GM19238 (cell line): ENCODE measurements at regions not wholly inside any gene's neighbourhood (a gene's known extent, or its start where the extent isn't known, plus 50 kb on each side); places are given as distances from the start of the nearest gene placed in this dataset.
"Not testable (repeated sequence)": the region's sequence is repeated elsewhere in the genome, so short reads cannot be mapped to it uniquely, and the experiment has no call there.

Experiments
- DNase-seq: peaks from one replicate; pipeline ENCODE4 v3.0.0; 2011; ENCODE audit warnings: low spot score; ENCODE audit not compliant: insufficient read length

- no peak for DNase-seq
These were observed 79.9 kb upstream of the ATP1A1 start for GRCh38 chr1:116292929-116293725.

DNA sequence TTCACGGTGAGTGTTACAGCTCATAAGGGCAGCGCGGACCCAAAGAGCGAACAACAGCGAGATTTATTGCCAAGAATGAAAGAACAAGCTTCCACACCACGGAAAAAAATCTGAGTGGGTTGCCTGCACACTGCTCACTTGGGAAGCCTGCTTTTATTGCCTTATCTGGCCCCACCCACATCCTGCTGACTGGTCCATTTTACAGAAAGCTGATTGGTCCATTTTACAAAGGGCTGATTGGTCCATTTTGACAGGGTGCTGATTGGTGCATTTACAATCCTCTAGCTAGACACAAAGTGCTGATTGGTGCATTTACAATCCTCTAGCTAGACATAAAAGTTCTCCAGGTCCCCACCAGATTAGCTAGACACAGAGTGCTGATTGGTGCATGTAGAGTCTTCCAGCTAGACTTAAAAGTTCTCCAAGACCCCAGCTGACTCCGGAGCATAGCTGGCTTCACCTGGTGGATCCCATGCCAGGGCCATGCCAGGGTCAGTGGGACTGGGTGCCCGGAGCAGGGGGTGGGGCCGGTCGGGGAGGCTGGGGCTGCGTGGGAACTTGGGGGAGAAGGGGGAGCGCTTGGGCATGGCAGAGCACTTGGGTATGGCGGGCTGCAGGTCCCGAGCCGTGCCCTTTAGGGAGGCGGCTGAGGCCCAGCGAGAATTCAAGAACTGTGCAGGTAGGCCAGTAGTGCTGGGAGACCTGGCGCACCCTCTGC, 75.4 kb upstream of the ATP1A1 start:
- DNase-seq: no peak

DNA sequence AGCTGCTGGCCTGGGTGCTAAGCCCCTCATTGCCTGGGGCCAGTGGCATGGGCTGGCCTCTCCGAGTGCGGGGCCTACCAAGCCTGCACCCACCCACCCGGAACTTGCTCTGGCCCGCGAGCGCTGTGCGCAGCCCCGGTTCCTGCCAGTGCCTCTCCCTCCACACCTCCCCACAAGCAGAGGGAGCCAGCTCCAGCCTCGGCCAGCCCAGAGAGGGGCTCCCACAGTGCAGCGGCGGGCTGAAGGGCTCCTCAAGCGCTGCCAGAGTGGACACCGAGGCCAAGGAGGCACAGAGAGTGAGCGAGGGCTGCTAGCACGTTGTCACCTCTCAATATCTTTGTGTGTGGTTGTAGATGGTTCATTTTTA, 74.8 kb upstream of the ATP1A1 start:
- DNase-seq: not testable (repeated sequence)

DNA sequence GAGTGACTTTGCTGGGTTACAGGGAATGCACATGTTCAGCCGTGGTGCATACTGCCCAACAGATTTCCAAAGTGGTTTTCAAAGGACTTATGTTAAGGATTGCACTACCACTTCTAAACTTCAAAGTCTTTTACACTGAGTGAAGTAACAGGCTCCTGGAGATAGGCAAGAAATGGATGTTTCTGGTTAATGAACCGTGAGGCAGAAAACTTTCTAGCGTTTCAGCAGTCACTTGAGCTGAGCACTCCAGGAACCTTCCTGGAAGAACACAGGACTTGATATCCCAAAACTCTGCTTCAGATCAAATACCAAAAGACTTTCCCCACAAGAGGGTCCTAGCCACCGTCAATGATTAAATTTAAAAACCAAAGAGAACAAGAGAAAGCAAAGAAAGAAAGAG, 74.3 kb upstream of the ATP1A1 start:
- DNase-seq: no peak

DNA sequence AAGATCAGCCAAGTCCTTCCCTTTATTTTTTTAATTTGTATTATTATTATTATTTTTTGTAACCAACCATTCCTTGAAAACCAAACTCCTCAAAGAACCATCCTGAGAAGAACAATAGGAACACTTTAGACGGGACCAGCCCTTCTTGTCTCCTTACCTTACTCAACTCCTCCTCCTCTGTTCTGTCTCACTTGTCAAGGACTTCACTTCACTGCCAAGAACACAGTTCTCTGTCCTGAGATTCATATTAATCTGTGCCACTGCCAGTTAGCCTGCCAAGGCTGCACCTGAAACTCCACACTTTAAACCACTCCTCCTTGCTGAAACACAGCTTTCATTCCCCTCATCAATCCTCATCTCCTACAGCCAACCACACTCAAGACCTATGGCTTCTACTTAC, 73.8 kb upstream of the ATP1A1 start:
- no peak for DNase-seq

DNA sequence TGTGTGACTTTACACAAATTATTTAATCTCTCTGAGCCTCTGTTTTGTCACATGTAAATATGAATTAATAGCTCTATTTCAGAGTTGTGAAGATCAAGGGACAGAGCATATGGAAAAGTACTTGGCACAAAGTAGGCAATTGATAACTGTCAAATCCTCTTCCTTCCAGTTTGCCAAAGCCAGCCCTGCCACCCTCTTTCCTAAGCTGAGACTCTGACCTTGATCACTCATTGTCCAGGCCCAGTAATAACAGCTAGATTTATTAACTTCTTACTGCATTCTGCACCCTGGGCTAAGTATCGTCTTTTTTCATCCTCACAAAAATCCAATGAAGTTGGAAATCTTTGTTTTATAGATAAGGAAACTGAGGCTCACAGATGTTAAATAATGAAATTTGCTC, 70.8 kb upstream of the ATP1A1 start:
- no peak for DNase-seq

DNA sequence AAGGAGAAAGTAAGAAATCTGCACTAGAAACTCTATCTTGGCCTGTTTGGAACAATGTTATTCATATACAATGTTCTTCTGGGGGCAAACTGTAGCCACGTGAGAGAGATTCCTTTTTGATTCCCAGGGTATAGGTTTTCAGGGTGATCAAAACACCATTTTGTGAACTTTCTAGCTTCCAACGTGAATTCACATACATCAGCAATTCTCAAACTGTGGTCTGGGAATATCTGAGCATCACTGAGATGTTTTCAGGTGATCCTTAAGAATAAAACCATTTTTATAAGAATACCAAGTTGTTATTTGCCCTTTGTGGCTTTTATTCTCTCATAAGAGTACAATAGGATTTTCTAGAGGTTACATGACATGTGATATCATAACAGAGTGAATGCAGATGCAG, 66.9 kb upstream of the ATP1A1 start:
- no peak for DNase-seq

GRCh38 chr1:116306840-116307442, 66.1 kb upstream of the ATP1A1 start:
- DNase-seq: no peak

- DNase-seq: no peak
These were observed 64.8 kb upstream of the ATP1A1 start for GRCh38 chr1:116308276-116308675.

- DNase-seq: no peak
These were observed 63.8 kb upstream of the ATP1A1 start for GRCh38 chr1:116309090-116309870.

GRCh38 chr1:116310180-116310579, 62.9 kb upstream of the ATP1A1 start:
- no peak for DNase-seq

DNA sequence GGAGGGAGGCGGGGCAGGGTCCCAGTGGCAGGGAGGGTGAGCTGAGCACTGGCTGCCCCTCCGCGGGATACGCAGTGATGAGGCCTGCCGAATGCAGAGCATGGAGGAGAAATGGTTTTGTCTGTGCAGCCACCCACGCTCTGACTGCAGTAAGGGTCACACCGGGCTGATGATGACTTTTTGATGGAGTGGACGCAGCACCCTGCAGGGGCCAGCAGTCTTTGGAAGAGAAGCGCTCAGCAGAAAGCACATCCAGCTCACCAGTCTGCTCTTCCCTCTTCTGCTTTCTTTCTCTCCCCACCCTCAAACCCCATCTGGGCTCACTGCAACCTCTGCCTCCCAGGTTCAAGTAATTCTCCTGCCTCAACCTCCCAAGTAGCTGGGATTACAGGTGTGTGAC, 61.9 kb upstream of the ATP1A1 start:
- no peak for DNase-seq

GRCh38 chr1:116311756-116312680, 61.0 kb upstream of the ATP1A1 start:
- no peak for DNase-seq

- DNase-seq: no peak
These were observed 60.4 kb upstream of the ATP1A1 start for GRCh38 chr1:116312681-116313069.

DNA sequence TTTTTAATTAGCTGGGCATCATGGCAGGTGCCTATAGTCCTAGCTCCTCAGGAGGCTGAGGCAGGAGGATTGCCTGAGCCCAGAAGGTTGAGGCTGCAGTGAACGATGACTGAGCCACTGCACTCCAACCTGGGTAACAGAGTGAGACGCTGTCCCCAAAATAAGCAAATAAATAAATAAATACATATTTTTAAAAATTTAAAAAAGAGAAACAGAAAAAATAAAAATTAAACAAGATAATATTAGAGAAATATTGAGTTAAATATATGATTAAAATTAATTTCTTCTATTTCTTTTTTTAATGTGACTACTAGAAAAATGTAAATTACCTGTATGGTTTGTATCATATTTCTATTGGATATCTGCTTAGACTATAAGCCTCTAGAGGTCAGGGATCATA, 59.3 kb upstream of the ATP1A1 start:
- no peak for DNase-seq

- no peak for DNase-seq
These were observed 58.6 kb upstream of the ATP1A1 start for GRCh38 chr1:116314305-116314919.

- no peak for DNase-seq
These were observed 56.7 kb upstream of the ATP1A1 start for GRCh38 chr1:116316373-116316772.

DNA sequence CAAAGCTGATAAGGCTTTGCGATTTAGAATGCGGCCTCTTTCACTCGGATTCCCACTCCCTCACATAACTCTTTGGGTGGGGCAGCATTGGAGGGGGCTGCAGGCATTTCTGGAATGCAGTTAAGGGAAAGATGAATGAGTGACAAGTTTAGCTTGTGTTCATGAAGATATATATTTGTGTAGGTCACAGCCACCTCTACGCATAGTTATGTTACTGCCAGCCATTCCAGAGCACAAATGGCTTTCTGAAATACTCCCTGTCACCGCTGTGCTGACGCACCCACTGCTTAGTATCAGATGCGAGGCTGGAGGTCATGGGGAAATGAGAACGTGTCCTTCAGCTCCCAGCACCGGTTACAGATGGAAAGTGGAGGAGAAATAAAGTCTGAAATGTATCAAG, 54.1 kb upstream of the ATP1A1 start:
- DNase-seq: no peak

GRCh38 chr1:116320874-116321273, 52.2 kb upstream of the ATP1A1 start:
- no peak for DNase-seq

DNA sequence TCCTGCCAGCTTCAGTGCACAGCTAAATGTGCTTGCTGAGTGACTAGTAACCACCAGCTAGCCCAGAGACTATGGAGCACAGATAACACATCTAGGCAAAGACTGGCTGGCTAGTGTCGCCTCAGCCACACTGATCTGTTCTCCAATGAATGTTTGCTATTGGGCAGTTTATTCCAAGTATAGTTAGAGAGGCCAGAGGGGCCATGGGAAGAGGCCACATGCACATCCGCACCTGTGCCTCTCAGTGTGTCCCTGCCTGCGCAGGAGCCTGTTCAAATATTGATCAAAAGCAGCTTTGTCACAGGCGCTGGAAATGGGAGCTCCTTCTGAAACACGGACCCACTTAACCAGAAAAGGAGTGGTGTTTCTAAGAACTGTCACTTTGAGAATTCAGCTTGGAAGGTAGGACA, 51.3 kb upstream of the ATP1A1 start:
- DNase-seq: no peak
